Activated naive CD4-positive, alpha-beta T cell treated with anti-CD3 and anti-CD28 coated beads, Interleukin-2, amount 10 ng/mL, durations not matched to agents 7 days and 5 days (primary cell): ENCODE measurements at regions not wholly inside any gene's neighbourhood (a gene's known extent, or its start where the extent isn't known, plus 50 kb on each side); places are given as distances from the start of the nearest gene placed in this dataset.
"Not testable (repeated sequence)": the region's sequence is repeated elsewhere in the genome, so short reads cannot be mapped to it uniquely, and the experiment has no call there.

Experiments used
- CTCF ChIA-PET: fragments of 350-600 bp; sonication (Branson Sonifier 250); formaldehyde crosslinking; loops from one replicate; lab custom pipeline; 2021; ENCODE audit warnings: antibody characterized with exemption; lab: Charles Lee
- DNase-seq: peaks from one replicate; pipeline ENCODE4 v3.0.0-alpha.2; 2020
- H3K27ac Mint-ChIP-seq: one replicate; pipeline ENCODE4 v1.8.0; 2021; ENCODE audit warnings: mild to moderate bottlenecking, moderate library complexity, mixed read lengths
- H3K27me3 Mint-ChIP-seq: one replicate; pipeline ENCODE4 v1.8.0; 2021; ENCODE audit warnings: mild to moderate bottlenecking, mixed read lengths
- H3K36me3 Mint-ChIP-seq: one replicate; pipeline ENCODE4 v1.8.0; 2021; ENCODE audit warnings: mixed read lengths
- H3K4me1 Mint-ChIP-seq: one replicate; pipeline ENCODE4 v1.8.0; 2021; ENCODE audit warnings: mixed read lengths
- H3K4me3 Mint-ChIP-seq: one replicate; pipeline ENCODE4 v1.8.0; 2021; ENCODE audit warnings: mild to moderate bottlenecking, moderate library complexity, mixed read lengths
- H3K9me3 Mint-ChIP-seq: one replicate; pipeline ENCODE4 v1.8.0; 2021; ENCODE audit warnings: mixed read lengths

- DNase-seq, result no peak
- CTCF ChIA-PET, result no interaction called here
- Mint-ChIP-seq H3K27ac (no peak overlapping the region), H3K4me3 (no peak overlapping the region), H3K4me1 (no peaks in the 10 kb centered on the region), H3K27me3 (no peaks in the 10 kb centered on the region), H3K9me3 (no peaks in the 10 kb centered on the region), H3K36me3 (no peaks in the 10 kb centered on the region)
Measured at GRCh38 chr1:163574119-163574518, 252.4 kb downstream of the NUF2 start.

GRCh38 chr1:163580926-163581325, 259.2 kb downstream of the NUF2 start:
- Mint-ChIP-seq H3K4me1 (no peaks in the 10 kb centered on the region), H3K9me3 (no peaks in the 10 kb centered on the region), H3K36me3 (no peaks in the 10 kb centered on the region), H3K27ac (no peak overlapping the region), H3K4me3 (no peak overlapping the region), H3K27me3 (no peaks in the 10 kb centered on the region)
- no peak for DNase-seq
- CTCF ChIA-PET, result no interaction called here

DNA sequence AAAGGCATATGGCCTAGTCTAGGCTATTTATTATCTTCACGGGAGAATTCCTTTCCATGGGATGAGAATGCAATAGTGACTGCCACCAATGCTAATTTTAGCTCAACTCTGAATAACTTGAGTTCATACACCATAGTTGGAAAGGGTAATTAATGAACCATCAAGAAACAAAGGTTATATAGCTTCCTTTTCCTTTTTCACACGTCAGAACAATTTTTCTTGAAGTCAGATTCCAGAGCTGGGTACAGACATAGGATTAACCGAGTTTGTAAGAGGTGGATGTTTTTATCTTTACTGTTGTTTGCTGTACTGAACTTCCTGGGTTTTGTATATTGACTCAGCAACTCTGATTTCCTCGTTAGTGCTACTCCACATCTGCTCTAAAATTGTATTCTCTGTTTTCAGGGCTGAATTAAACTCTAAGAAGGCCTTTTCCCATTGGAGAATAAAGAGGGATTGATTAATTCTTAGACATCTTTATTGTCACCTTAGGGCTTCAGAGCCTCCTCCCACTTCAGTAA, 262.0 kb downstream of the NUF2 start:
- Mint-ChIP-seq H3K9me3 (no peaks in the 10 kb centered on the region), H3K36me3 (no peaks in the 10 kb centered on the region), H3K27ac (no peak overlapping the region), H3K4me1 (no peaks in the 10 kb centered on the region), H3K27me3 (no peaks in the 10 kb centered on the region), H3K4me3 (no peak overlapping the region)
- no peak for DNase-seq
- CTCF ChIA-PET, result no interaction called here

GRCh38 chr1:163585796-163586195, 264.0 kb downstream of the NUF2 start:
- Mint-ChIP-seq H3K36me3 (no peaks in the 10 kb centered on the region), H3K27ac (no peak overlapping the region), H3K4me3 (no peak overlapping the region), H3K9me3 (no peaks in the 10 kb centered on the region), H3K27me3 (no peaks in the 10 kb centered on the region), H3K4me1 (no peaks in the 10 kb centered on the region)
- DNase-seq, result no peak
- CTCF ChIA-PET, result no interaction called here

DNA sequence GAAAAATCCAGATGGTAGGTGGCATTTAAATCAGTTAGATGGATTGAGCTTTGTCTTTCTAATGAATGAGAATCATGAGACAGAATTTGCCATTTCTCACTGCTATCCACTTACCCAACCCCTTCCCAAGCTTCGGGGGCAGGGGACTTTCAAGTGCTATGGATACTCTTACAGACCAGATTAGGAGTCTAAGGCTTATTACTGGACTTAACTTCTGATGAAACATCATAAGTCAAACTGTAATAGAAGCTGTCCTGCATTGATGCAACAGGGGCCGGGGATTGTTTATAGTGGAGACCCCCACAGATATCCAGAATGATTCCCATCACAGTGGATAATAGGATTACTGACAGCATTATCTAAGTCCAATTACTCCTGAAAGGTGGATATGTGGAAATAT, 267.0 kb downstream of the NUF2 start:
- DNase-seq, result no peak
- H3K36me3 Mint-ChIP-seq, result no peaks in the 10 kb centered on the region
- CTCF ChIA-PET, result no interaction called here
- no peaks in the 10 kb centered on the region for H3K27me3 Mint-ChIP-seq
- H3K4me3 Mint-ChIP-seq, result no peak overlapping the region
- H3K9me3 Mint-ChIP-seq, result peaks cover 4% of the 10 kb centered on the region
- H3K4me1 Mint-ChIP-seq, result no peaks in the 10 kb centered on the region
- no peak overlapping the region for H3K27ac Mint-ChIP-seq

DNA sequence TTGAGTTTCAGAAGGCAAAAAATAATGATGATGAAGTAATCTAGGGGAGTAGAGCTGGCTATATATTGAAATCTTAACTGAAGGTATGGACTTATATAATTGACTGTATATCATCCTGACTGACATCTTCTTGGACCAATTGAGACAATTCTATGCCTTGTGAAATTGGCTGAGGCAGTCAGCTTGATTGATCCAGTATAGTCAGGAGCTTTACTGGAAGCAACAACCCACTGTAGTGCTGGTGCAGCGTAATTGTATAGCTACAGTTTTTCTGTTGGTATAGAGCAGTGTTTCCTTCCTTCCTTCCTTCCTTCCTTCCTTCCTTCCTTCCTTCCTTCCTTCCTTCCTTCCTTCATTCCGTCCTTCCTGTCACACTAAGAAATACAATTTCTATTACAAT, 268.0 kb downstream of the NUF2 start:
- H3K4me1 Mint-ChIP-seq, result no peaks in the 10 kb centered on the region
- H3K27me3 Mint-ChIP-seq, result no peaks in the 10 kb centered on the region
- peaks cover 4% of the 10 kb centered on the region for H3K9me3 Mint-ChIP-seq
- H3K4me3 Mint-ChIP-seq, result no peak overlapping the region
- CTCF ChIA-PET, result no interaction called here
- H3K36me3 Mint-ChIP-seq, result no peaks in the 10 kb centered on the region
- H3K27ac Mint-ChIP-seq, result no peak overlapping the region
- DNase-seq, result no peak

DNA sequence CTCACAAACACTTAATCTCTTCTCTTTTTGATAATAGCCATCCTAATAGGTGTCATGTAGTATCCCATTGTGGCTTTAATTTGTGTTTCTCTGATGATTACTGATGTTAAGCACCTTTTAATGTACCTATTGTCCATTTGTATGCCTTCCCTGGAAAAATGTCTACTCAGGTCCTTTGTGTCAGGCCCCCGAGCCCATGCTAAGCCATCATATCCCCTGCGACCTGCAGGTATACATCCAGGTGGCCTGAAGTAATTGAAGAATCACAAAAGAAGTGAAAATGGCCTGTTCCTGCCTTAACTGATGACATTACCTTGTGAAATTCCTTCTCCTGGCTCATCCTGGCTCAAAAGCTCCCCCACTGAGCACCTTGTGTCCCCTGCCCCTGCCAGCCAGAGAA, 269.4 kb downstream of the NUF2 start:
- H3K36me3 Mint-ChIP-seq, H3K27ac Mint-ChIP-seq, H3K4me1 Mint-ChIP-seq, H3K27me3 Mint-ChIP-seq, DNase-seq, H3K4me3 Mint-ChIP-seq, H3K9me3 Mint-ChIP-seq, CTCF ChIA-PET: not testable (repeated sequence)

GRCh38 chr1:163592623-163593022, 270.9 kb downstream of the NUF2 start:
- DNase-seq, H3K27ac Mint-ChIP-seq, H3K4me1 Mint-ChIP-seq, H3K27me3 Mint-ChIP-seq, H3K4me3 Mint-ChIP-seq, H3K36me3 Mint-ChIP-seq, H3K9me3 Mint-ChIP-seq, CTCF ChIA-PET: not testable (repeated sequence)

GRCh38 chr1:163596106-163596505, 274.4 kb downstream of the NUF2 start:
- not testable (repeated sequence) for H3K36me3 Mint-ChIP-seq, H3K27ac Mint-ChIP-seq, H3K4me1 Mint-ChIP-seq, H3K9me3 Mint-ChIP-seq, H3K4me3 Mint-ChIP-seq, DNase-seq, H3K27me3 Mint-ChIP-seq
- CTCF ChIA-PET, result interaction anchor here (0.6 kb wide), 1 partner anchor 749 kb away, joined by 3 read pairs; no protein-coding TSS in a partner anchor

DNA sequence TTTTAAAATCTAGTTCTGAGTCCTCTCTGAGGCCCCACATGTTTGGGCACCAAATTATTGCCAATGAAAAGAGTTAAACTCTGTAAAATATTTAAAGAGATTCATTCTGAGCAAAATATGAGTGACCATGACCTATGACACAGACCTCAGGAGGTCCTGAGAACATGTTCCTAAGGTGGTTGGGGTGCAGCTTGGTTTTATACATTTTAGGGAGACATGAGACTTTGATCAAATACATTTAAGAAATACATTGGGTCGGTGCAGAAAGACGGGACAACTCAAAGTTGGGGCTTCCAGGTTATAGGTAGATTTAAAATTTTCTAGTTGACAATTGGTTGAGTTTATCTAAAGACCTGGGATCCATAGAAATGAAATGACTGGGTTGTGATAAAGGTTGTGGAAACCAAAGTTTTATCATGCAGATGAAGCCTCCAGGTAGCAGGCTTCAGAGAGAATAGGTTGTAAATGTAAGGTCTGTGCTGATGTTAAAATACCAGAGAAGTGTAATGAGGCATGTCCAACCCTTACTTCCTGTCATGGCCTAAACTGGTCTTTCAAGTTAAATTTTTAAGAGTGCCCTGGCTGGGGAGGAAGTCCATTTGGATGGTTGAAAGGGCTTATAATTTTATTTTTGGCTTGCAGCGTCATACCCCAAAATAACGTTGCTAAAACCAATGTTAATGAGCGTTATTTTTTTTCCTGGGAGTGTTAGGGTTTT, 274.9 kb downstream of the NUF2 start:
- H3K9me3 Mint-ChIP-seq, result peaks cover 3% of the 10 kb centered on the region
- no peak overlapping the region for H3K4me3 Mint-ChIP-seq
- no peaks in the 10 kb centered on the region for H3K36me3 Mint-ChIP-seq
- DNase-seq, result no peak
- H3K4me1 Mint-ChIP-seq, result no peaks in the 10 kb centered on the region
- CTCF ChIA-PET, result no interaction called here
- no peaks in the 10 kb centered on the region for H3K27me3 Mint-ChIP-seq
- no peak overlapping the region for H3K27ac Mint-ChIP-seq

DNA sequence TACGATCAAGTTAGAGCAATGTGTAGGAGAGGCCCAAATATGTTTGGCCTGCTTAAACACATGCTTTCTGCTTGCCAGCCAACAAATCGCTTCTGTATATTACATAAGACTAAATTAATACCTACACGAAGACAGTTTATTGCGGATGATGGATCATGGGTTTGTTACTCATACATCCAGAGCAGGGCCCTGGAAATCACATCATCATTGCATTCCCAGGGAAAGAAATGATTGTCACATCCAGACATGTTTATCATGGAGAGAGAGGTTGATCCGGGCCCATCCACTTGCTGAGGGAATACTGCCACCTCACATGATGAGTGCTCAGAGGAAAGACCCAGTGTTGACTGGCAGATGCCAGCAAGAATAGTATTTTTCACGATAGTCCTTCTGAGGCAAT, 282.6 kb downstream of the NUF2 start:
- DNase-seq, result no peak
- Mint-ChIP-seq H3K27me3 (no peaks in the 10 kb centered on the region), H3K9me3 (peaks cover 2% of the 10 kb centered on the region), H3K36me3 (no peaks in the 10 kb centered on the region), H3K27ac (no peak overlapping the region), H3K4me3 (no peak overlapping the region), H3K4me1 (no peaks in the 10 kb centered on the region)
- CTCF ChIA-PET, result no interaction called here

DNA sequence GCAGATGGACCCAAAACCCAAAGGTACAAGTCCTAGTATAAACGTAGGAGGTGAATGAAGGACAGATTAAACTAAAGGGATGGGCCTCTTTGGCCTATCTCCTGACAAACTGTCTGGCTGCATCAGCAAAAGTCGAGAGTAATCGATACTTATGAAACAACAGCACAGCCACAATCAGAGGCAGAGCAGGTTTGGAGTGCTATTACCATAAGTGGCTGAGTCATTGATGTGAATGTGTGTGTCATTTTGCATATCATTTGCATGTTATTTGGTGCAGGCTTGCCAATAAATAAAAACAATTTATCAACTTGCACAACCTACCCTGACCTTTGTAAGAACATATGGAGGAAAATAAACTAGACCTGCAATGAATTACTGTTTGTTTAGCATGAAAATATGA, 283.1 kb downstream of the NUF2 start:
- peaks cover 2% of the 10 kb centered on the region for H3K9me3 Mint-ChIP-seq
- no peaks in the 10 kb centered on the region for H3K27me3 Mint-ChIP-seq
- H3K27ac Mint-ChIP-seq, result no peak overlapping the region
- no peaks in the 10 kb centered on the region for H3K4me1 Mint-ChIP-seq
- no peak overlapping the region for H3K4me3 Mint-ChIP-seq
- H3K36me3 Mint-ChIP-seq, result no peaks in the 10 kb centered on the region
- no peak for DNase-seq
- CTCF ChIA-PET, result no interaction called here

GRCh38 chr1:163608979-163609378, 287.2 kb downstream of the NUF2 start:
- H3K27ac Mint-ChIP-seq, result no peak overlapping the region
- H3K9me3 Mint-ChIP-seq, result peaks cover 2% of the 10 kb centered on the region
- H3K4me3 Mint-ChIP-seq, result no peak overlapping the region
- H3K36me3 Mint-ChIP-seq, result no peaks in the 10 kb centered on the region
- H3K4me1 Mint-ChIP-seq, result no peaks in the 10 kb centered on the region
- no peak for DNase-seq
- no peaks in the 10 kb centered on the region for H3K27me3 Mint-ChIP-seq
- CTCF ChIA-PET, result no interaction called here

- Mint-ChIP-seq H3K4me1 (no peaks in the 10 kb centered on the region), H3K9me3 (peaks cover 2% of the 10 kb centered on the region), H3K27ac (no peak overlapping the region), H3K4me3 (no peak overlapping the region), H3K36me3 (no peaks in the 10 kb centered on the region), H3K27me3 (no peaks in the 10 kb centered on the region)
- CTCF ChIA-PET, result no interaction called here
- no peak for DNase-seq
Measured at GRCh38 chr1:163609858-163610257, 288.1 kb downstream of the NUF2 start.

- Mint-ChIP-seq H3K27ac (no peak overlapping the region), H3K36me3 (no peaks in the 10 kb centered on the region), H3K9me3 (peaks cover 1% of the 10 kb centered on the region), H3K4me3 (no peak overlapping the region), H3K4me1 (no peaks in the 10 kb centered on the region), H3K27me3 (no peaks in the 10 kb centered on the region)
- CTCF ChIA-PET, result interaction anchor here (0.6 kb wide), 1 partner anchor 114 kb away, joined by 3 read pairs; no protein-coding TSS in a partner anchor
- DNase-seq, result no peak
Measured at GRCh38 chr1:163610486-163610885, 288.7 kb downstream of the NUF2 start.
